ENCODE measurements at regions not wholly inside any gene's neighbourhood (a gene's known extent, or its start where the extent isn't known, plus 50 kb on each side); places are given as distances from the start of the nearest gene placed in this dataset.

DNA sequence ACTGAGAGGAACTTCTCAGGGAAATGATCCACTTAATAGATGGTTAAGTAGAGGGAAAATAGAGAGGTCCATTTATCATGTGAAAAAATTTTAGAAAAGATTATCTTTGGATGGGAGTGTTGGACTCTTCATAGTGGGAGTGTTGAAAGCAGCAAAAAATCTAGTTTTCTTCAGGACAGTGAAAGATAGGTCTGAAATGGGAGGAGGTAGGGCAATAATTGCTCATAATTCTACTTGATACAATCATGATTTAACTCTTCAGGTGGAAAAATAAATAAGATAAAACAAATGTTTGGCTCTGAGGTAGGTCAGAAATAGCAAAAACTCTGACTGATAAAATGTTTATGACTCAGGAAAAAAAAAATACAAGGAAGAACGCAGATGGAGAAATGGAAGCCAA lies 144.1 kb upstream of the DPH6 start:
- FAIRE-seq (no peak), DNase-seq (ENCODE audit: low read depth) (peak; percentile 28)
- no peaks in the 10 kb centered on the region for H4K20me1 ChIP-seq (ENCODE audit: insufficient read depth, low read length)
- peak overlapping the region; percentile 97 for H3K27ac Mint-ChIP-seq (ENCODE audit: unreplicated experiment)
- H3K4me3 Mint-ChIP-seq (ENCODE audit: unreplicated experiment): no peak overlapping the region
- peaks cover 37% of the 10 kb centered on the region for H3K4me1 ChIP-seq (ENCODE audit: insufficient read depth, low read length)
- peak overlapping the region; percentile 70 for H3K9ac ChIP-seq (ENCODE audit: low read length)
- no peak overlapping the region for H2AFZ ChIP-seq (ENCODE audit: low read depth, low read length)
- H3K27me3 Mint-ChIP-seq (ENCODE audit: low read depth, unreplicated experiment): no peaks in the 10 kb centered on the region
- H3K27me3 ChIP-seq (ENCODE audit: insufficient read depth, low read length): no peaks in the 10 kb centered on the region
- no peak overlapping the region for H3K4me3 ChIP-seq (ENCODE audit: insufficient read depth, low read depth, low read length)
- TF ChIP-seq CTCF (IDR thresholded peaks at IDR 0.05; ENCODE audit: insufficient read depth, low read depth, low read length) (no peak), EZH2 (IDR thresholded peaks at IDR 0.05; ENCODE audit: insufficient read depth, low read length) (no peak)
- peak overlapping the region; percentile 68 for H3K4me2 ChIP-seq (ENCODE audit: low read length)
- no peaks in the 10 kb centered on the region for H3K9me3 ChIP-seq (ENCODE audit: insufficient read depth, low read depth, low read length)
- H3K9me3 Mint-ChIP-seq (ENCODE audit: unreplicated experiment): no peaks in the 10 kb centered on the region
- H3K27ac ChIP-seq (ENCODE audit: low read depth, low read length): peak overlapping the region; percentile 95
- no peaks in the 10 kb centered on the region for H3K36me3 ChIP-seq (ENCODE audit: insufficient read depth, low read length)
- no peaks in the 10 kb centered on the region for H3K79me2 ChIP-seq (ENCODE audit: insufficient read depth, low read length)
- peaks cover 49% of the 10 kb centered on the region for H3K4me1 Mint-ChIP-seq (ENCODE audit: low read depth, unreplicated experiment)
- H3K36me3 Mint-ChIP-seq (ENCODE audit: low read depth, unreplicated experiment): no peaks in the 10 kb centered on the region

DNA sequence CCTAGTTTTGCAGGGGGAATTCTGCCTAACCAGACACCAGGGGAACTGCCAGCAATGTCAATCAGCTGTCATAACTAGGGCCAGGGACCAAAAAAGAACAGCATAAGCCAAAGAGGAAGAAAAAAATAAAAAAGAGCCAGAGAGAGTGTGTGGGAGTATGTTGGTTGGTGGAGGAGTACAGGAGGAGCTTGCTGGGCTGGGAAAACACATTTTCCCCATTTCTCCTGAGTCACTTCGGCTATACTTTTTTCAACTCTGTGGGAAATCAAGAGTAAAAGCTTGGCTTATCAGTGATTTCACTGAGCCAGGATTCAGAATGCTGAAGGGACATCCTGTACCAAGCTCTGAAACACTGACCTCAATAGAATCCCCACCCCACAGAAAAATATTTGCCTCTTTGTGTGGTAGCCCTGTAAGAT lies 144.7 kb upstream of the DPH6 start:
- Histone ChIP-seq H3K27ac (ENCODE audit: low read depth, low read length) (peak overlapping the region; percentile 95), H3K4me1 (ENCODE audit: insufficient read depth, low read length) (peaks cover 37% of the 10 kb centered on the region), H3K4me2 (ENCODE audit: low read length) (peak overlapping the region; percentile 68), H2AFZ (ENCODE audit: low read depth, low read length) (peak overlapping the region; percentile 31), H4K20me1 (ENCODE audit: insufficient read depth, low read length) (no peaks in the 10 kb centered on the region), H3K9me3 (ENCODE audit: insufficient read depth, low read depth, low read length) (no peaks in the 10 kb centered on the region), H3K36me3 (ENCODE audit: insufficient read depth, low read length) (no peaks in the 10 kb centered on the region), H3K9ac (ENCODE audit: low read length) (peak overlapping the region; percentile 70), H3K27me3 (ENCODE audit: insufficient read depth, low read length) (no peaks in the 10 kb centered on the region), H3K4me3 (ENCODE audit: insufficient read depth, low read depth, low read length) (no peak overlapping the region), H3K79me2 (ENCODE audit: insufficient read depth, low read length) (no peaks in the 10 kb centered on the region)
- peak; percentile 94 for DNase-seq (ENCODE audit: low read depth)
- no peaks in the 10 kb centered on the region for H3K36me3 Mint-ChIP-seq (ENCODE audit: low read depth, unreplicated experiment)
- H3K27ac Mint-ChIP-seq (ENCODE audit: unreplicated experiment): peak overlapping the region; percentile 97
- no peak overlapping the region for H3K4me3 Mint-ChIP-seq (ENCODE audit: unreplicated experiment)
- no peaks in the 10 kb centered on the region for H3K9me3 Mint-ChIP-seq (ENCODE audit: unreplicated experiment)
- no peak for TF ChIP-seq EZH2 (IDR thresholded peaks at IDR 0.05; ENCODE audit: insufficient read depth, low read length)
- TF ChIP-seq CTCF (IDR thresholded peaks at IDR 0.05; ENCODE audit: insufficient read depth, low read depth, low read length): no peak
- H3K4me1 Mint-ChIP-seq (ENCODE audit: low read depth, unreplicated experiment): peaks cover 49% of the 10 kb centered on the region
- FAIRE-seq: peak; percentile 52
- H3K27me3 Mint-ChIP-seq (ENCODE audit: low read depth, unreplicated experiment): no peaks in the 10 kb centered on the region

DNA sequence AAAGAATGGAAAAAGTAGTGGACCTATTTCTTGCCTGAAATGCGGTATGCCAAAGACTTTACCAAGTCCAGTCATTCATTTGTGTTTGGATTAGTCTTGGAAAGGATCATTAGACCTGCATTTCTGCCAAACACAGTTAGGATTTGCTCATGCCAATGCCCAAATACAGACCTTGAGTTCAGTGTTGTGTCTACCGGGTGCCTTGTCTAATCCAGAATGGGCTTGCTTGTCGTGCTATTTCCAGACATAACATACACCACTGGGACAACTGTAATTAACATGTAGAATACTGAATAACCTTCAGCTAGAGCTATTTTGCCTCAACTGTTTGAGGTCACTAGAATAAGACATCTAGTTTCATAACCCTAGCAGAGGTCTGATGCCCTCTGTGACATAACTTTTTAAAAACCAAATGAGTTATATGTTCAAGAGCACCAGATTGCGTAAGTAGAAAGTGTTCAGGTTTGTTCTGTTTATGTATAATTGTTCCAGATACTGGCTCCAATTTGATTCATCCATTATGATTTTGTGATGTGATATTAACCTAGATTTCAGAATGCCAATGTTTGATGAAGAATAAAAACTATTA lies 145.3 kb upstream of the DPH6 start:
- peaks cover 37% of the 10 kb centered on the region for H3K4me1 ChIP-seq (ENCODE audit: insufficient read depth, low read length)
- H3K36me3 ChIP-seq (ENCODE audit: insufficient read depth, low read length): no peaks in the 10 kb centered on the region
- FAIRE-seq: peak; percentile 63
- H3K4me3 Mint-ChIP-seq (ENCODE audit: unreplicated experiment): no peak overlapping the region
- peak overlapping the region; percentile 70 for H3K9ac ChIP-seq (ENCODE audit: low read length)
- no peaks in the 10 kb centered on the region for H3K27me3 ChIP-seq (ENCODE audit: insufficient read depth, low read length)
- no peaks in the 10 kb centered on the region for H3K9me3 ChIP-seq (ENCODE audit: insufficient read depth, low read depth, low read length)
- no peaks in the 10 kb centered on the region for H3K79me2 ChIP-seq (ENCODE audit: insufficient read depth, low read length)
- peak overlapping the region; percentile 68 for H3K4me2 ChIP-seq (ENCODE audit: low read length)
- H3K4me1 Mint-ChIP-seq (ENCODE audit: low read depth, unreplicated experiment): peaks cover 52% of the 10 kb centered on the region
- H3K27me3 Mint-ChIP-seq (ENCODE audit: low read depth, unreplicated experiment): no peaks in the 10 kb centered on the region
- peak overlapping the region; percentile 97 for H3K27ac Mint-ChIP-seq (ENCODE audit: unreplicated experiment)
- H3K27ac ChIP-seq (ENCODE audit: low read depth, low read length): peak overlapping the region; percentile 95
- H4K20me1 ChIP-seq (ENCODE audit: insufficient read depth, low read length): no peaks in the 10 kb centered on the region
- H2AFZ ChIP-seq (ENCODE audit: low read depth, low read length): peak overlapping the region; percentile 1
- no peak for DNase-seq (ENCODE audit: low read depth)
- TF ChIP-seq CTCF (IDR thresholded peaks at IDR 0.05; ENCODE audit: insufficient read depth, low read depth, low read length) (no peak), EZH2 (IDR thresholded peaks at IDR 0.05; ENCODE audit: insufficient read depth, low read length) (no peak)
- H3K36me3 Mint-ChIP-seq (ENCODE audit: low read depth, unreplicated experiment): no peaks in the 10 kb centered on the region
- no peaks in the 10 kb centered on the region for H3K9me3 Mint-ChIP-seq (ENCODE audit: unreplicated experiment)
- no peak overlapping the region for H3K4me3 ChIP-seq (ENCODE audit: insufficient read depth, low read depth, low read length)

All from astrocyte (in vitro differentiated cells and primary cell).